IMR-90 (cell line): ENCODE measurements at regions not wholly inside any gene's neighbourhood (a gene's known extent, or its start where the extent isn't known, plus 50 kb on each side); places are given as distances from the start of the nearest gene placed in this dataset.

Experiments
- ATAC-seq: fragments of 200-7000 bp; cut with Tn5 transposase; 2 replicates; pipeline ENCODE4 v1.9.1; 2020; ENCODE audit warnings: low read depth, mild to moderate bottlenecking, moderate library complexity
- BruUV-seq: library from RNA; stranded (reverse); fragments of 400-500 nt; replicated peaks from 2 replicates; lab custom pipeline; 2021; lab: Mats Ljungman, UMichigan
- CTCF ChIA-PET: fragments of 300-600 bp; formaldehyde crosslinking; extraction: SDS; loops from one replicate; lab custom pipeline; 2021; ENCODE audit warnings: antibody characterized with exemption; lab: Yijun Ruan, JAX
- POLR2A ChIA-PET: fragments of 300-600 bp; sonication (Branson Sonifier 250); formaldehyde crosslinking; loops from one replicate; lab custom pipeline; 2022; ENCODE audit warnings: antibody characterized with exemption; ENCODE audit not compliant: unreplicated experiment; lab: Charles Lee
- DNase-seq: peaks from one replicate; pipeline ENCODE4 v3.0.0; 2013
- H2AFZ ChIP-seq: replicated peaks from 2 replicates; pipeline ENCODE3; 2013; ENCODE audit warnings: low read length, mild to moderate bottlenecking; ENCODE audit not compliant: poor library complexity
- H2AK5ac ChIP-seq: 2 replicates; pipeline ENCODE4 v1.6.1; 2013; ENCODE audit warnings: low read depth, low read length, inconsistent platforms
- H2AK9ac ChIP-seq: replicated peaks from 2 replicates; pipeline ENCODE3; 2013; ENCODE audit warnings: mild to moderate bottlenecking, low read depth, low read length, moderate library complexity; ENCODE audit not compliant: poor library complexity
- H2BK120ac ChIP-seq: 2 replicates; pipeline ENCODE4 v1.6.1; 2013; ENCODE audit warnings: low read depth, low read length, inconsistent platforms
- H2BK15ac ChIP-seq: 3 replicates; pipeline ENCODE4 v1.6.1; 2013; ENCODE audit warnings: low read depth, low read length, inconsistent platforms
- H2BK20ac ChIP-seq: 2 replicates; pipeline ENCODE4 v1.6.1; 2013; ENCODE audit warnings: low read depth, mild to moderate bottlenecking, inconsistent platforms, low read length, moderate library complexity
- H2BK5ac ChIP-seq: 2 replicates; pipeline ENCODE4 v1.6.1; 2013; ENCODE audit warnings: mild to moderate bottlenecking, low read depth, low read length, inconsistent platforms; ENCODE audit not compliant: poor library complexity, severe bottlenecking
- H3K14ac ChIP-seq: replicated peaks from 2 replicates; pipeline ENCODE4 v1.6.1; 2013; ENCODE audit warnings: low read depth, low read length, inconsistent platforms
- H3K18ac ChIP-seq: 2 replicates; pipeline ENCODE4 v1.6.1; 2013; ENCODE audit warnings: low read depth, low read length, control low read depth
- H3K23ac ChIP-seq: 2 replicates; pipeline ENCODE4 v1.6.1; 2013; ENCODE audit warnings: low read depth, low read length, inconsistent platforms
- H3K27ac ChIP-seq: 2 replicates; pipeline ENCODE4 v1.5.1; 2013; ENCODE audit warnings: mild to moderate bottlenecking, control low read depth, low read length; ENCODE audit not compliant: insufficient read depth
- H3K27me3 ChIP-seq: 2 replicates; pipeline ENCODE4 v1.6.1; 2013; ENCODE audit warnings: low read length; ENCODE audit not compliant: control insufficient read depth, insufficient read depth
- H3K36me3 ChIP-seq: 2 replicates; pipeline ENCODE4 v1.6.1; 2013; ENCODE audit warnings: low read length, mixed read lengths; ENCODE audit not compliant: control insufficient read depth, insufficient read depth
- H3K4ac ChIP-seq: 2 replicates; pipeline ENCODE4 v1.6.1; 2013; ENCODE audit warnings: low read depth, low read length, inconsistent platforms
- H3K4me1 ChIP-seq: 2 replicates; pipeline ENCODE4 v1.6.1; 2013; ENCODE audit warnings: low read length, mixed read lengths; ENCODE audit not compliant: control insufficient read depth, insufficient read depth
- H3K4me2 ChIP-seq: 2 replicates; pipeline ENCODE4 v1.6.1; 2013; ENCODE audit warnings: low read depth, mild to moderate bottlenecking, control low read depth, low read length, moderate library complexity
- H3K4me3 ChIP-seq: 2 replicates; pipeline ENCODE4 v1.5.1; 2013; ENCODE audit warnings: low read depth, mild to moderate bottlenecking, control low read depth, low read length, moderate library complexity; ENCODE audit not compliant: insufficient read depth
- H3K56ac ChIP-seq: 2 replicates; pipeline ENCODE4 v1.6.1; 2013; ENCODE audit warnings: low read length, inconsistent platforms; ENCODE audit not compliant: insufficient read depth; ENCODE audit errors: extremely low read depth
- H3K79me1 ChIP-seq, 2 experiments: 2 replicates each; pipeline ENCODE4 v1.6.1; 2013; ENCODE audit warnings: low read length in 2 of 2, inconsistent platforms in 1 of 2, low read depth in 1 of 2
- H3K9ac ChIP-seq: 2 replicates; pipeline ENCODE4 v1.6.1; 2013; ENCODE audit warnings: low read depth, low read length, control low read depth
- H3K9me1 ChIP-seq: 2 replicates; pipeline ENCODE4 v1.6.1; 2013; ENCODE audit warnings: low read length, inconsistent platforms; ENCODE audit not compliant: insufficient read depth
- H3K9me3 ChIP-seq: 2 replicates; pipeline ENCODE4 v1.6.1; 2013; ENCODE audit warnings: low read length; ENCODE audit not compliant: control insufficient read depth, insufficient read depth
- H4K20me1 ChIP-seq: 2 replicates; pipeline ENCODE4 v1.6.1; 2013; ENCODE audit warnings: low read length, inconsistent platforms; ENCODE audit not compliant: insufficient read depth
- H4K5ac ChIP-seq: 2 replicates; pipeline ENCODE4 v1.6.1; 2013; ENCODE audit warnings: mild to moderate bottlenecking, low read depth, low read length, control low read depth
- H4K8ac ChIP-seq, 2 experiments: 2 replicates each; pipeline ENCODE4 v1.6.1; 2013; ENCODE audit warnings: low read depth in 2 of 2, low read length in 2 of 2, control low read depth in 1 of 2, inconsistent platforms in 1 of 2
- H4K91ac ChIP-seq: 2 replicates; pipeline ENCODE4 v1.6.1; 2013; ENCODE audit warnings: low read depth, low read length, inconsistent platforms; ENCODE audit not compliant: insufficient read depth
- MAZ ChIP-seq: IDR thresholded peaks from 2 replicates; pipeline ENCODE4 v1.6.1; 2012; ENCODE audit warnings: low read depth, mild to moderate bottlenecking, low read length, improper control_type of control experiment, moderate library complexity, borderline replicate concordance
- WGBS, 2 experiments: methylation state at CpG; one replicate each; pipeline versions ENCODE4 v1.1.5 to v1.1.7; 2013; ENCODE audit warnings: missing lambda C conversion rate in 2 of 2; ENCODE audit not compliant: insufficient read length in 1 of 2; ENCODE audit errors: extremely low coverage in 2 of 2; 5-methylcytosine and 5-hydroxymethylcytosine counted together
- dilution Hi-C: fragments of 300-500 bp; cut with HindIII; formaldehyde crosslinking; loops from one replicate; pipeline ENCODE4 v1.14.3; 2018; ENCODE audit warnings: low sequenced_read_pairs; ENCODE audit not compliant: unreplicated experiment
- in situ Hi-C: fragments of 300-500 bp; cut with MboI; formaldehyde crosslinking; loops from 3 replicates; pipeline ENCODE4 v1.14.3; 2019; ENCODE audit warnings: low sequenced_read_pairs, inconsistent platforms, mixed read lengths
- intact Hi-C: fragments of 100-400 bp; cut with micrococcal nuclease; formaldehyde crosslinking; loops from 2 replicates; pipeline ENCODE4 v1.10.0; 2022
- TF ChIP-seq, protein P1 (sequence below): conservative IDR thresholded peaks from 2 replicates; pipeline ENCODE4 v1.5.1; 2012; ENCODE audit warnings: mild to moderate bottlenecking, low read depth, low read length, improper control_type of control experiment

DNA sequence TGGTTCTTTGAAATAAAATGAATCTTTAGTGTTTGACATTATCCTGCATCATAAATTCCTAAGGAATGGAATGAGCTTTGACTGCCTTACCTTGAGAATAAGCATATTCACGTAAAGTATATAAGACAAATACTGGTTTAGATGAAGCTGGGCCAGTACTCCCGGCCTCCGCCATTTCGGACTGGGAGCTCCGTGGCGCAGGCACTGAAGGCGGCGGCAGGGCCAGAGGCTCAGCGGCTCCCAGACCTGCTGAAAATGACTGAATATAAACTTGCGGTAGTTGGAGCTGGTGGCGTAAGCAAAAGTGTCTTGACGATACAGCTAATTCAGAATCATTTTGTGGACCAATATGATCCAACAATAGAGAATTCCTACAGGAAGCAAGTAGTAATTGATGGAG is 76.2 kb upstream of the FAM83B start:
- H3K9me3 ChIP-seq: no peaks in the 10 kb centered on the region
- no peak overlapping the region for H3K18ac ChIP-seq
- H3K9ac ChIP-seq: no peak overlapping the region
- ATAC-seq (no peak), DNase-seq (no peak)
- in situ Hi-C loops (no loop called here), dilution Hi-C loops (no loop called here), intact Hi-C loops (no loop called here)
- no peaks in the 10 kb centered on the region for H3K9me1 ChIP-seq
- H2AFZ ChIP-seq: no peak overlapping the region
- H4K8ac ChIP-seq: no peak overlapping the region
- no peak overlapping the region for H2AK9ac ChIP-seq
- H3K4me3 ChIP-seq: no peak overlapping the region
- no peaks in the 10 kb centered on the region for H3K27me3 ChIP-seq
- H2BK5ac ChIP-seq: no peak overlapping the region
- H4K5ac ChIP-seq: no peak overlapping the region
- no peak overlapping the region for H4K91ac ChIP-seq
- H3K14ac ChIP-seq: no peak overlapping the region
- no peak overlapping the region for H2BK120ac ChIP-seq
- H3K27ac ChIP-seq: no peak overlapping the region
- 98% methylated on average over 8 of the region's 12 CpGs; no CpG with 5 or more reads in 1 of the 2 experiments for WGBS, 2 experiments
- no peak for TF ChIP-seq MAZ
- TF ChIP-seq, protein P1, sequence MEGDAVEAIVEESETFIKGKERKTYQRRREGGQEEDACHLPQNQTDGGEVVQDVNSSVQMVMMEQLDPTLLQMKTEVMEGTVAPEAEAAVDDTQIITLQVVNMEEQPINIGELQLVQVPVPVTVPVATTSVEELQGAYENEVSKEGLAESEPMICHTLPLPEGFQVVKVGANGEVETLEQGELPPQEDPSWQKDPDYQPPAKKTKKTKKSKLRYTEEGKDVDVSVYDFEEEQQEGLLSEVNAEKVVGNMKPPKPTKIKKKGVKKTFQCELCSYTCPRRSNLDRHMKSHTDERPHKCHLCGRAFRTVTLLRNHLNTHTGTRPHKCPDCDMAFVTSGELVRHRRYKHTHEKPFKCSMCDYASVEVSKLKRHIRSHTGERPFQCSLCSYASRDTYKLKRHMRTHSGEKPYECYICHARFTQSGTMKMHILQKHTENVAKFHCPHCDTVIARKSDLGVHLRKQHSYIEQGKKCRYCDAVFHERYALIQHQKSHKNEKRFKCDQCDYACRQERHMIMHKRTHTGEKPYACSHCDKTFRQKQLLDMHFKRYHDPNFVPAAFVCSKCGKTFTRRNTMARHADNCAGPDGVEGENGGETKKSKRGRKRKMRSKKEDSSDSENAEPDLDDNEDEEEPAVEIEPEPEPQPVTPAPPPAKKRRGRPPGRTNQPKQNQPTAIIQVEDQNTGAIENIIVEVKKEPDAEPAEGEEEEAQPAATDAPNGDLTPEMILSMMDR: no peak
- H2BK15ac ChIP-seq: no peak overlapping the region
- ChIA-PET POLR2A (no interaction called here), CTCF (no interaction called here)
- no peak overlapping the region for H3K4me2 ChIP-seq
- no peak overlapping the region for H3K23ac ChIP-seq
- no peak overlapping the region for H3K4ac ChIP-seq
- H3K79me1 ChIP-seq: no peaks in the 10 kb centered on the region
- H3K56ac ChIP-seq: no peak overlapping the region
- H3K4me1 ChIP-seq: no peaks in the 10 kb centered on the region
- H2BK20ac ChIP-seq: no peak overlapping the region
- H3K36me3 ChIP-seq: no peaks in the 10 kb centered on the region
- H2AK5ac ChIP-seq: no peak overlapping the region
- H4K20me1 ChIP-seq: no peaks in the 10 kb centered on the region
- no TSS peak for BruUV-seq
